Muscle of arm (tissue), 1 donor: ENCODE measurements at regions not wholly inside any gene's neighbourhood (a gene's known extent, or its start where the extent isn't known, plus 50 kb on each side); places are given as distances from the start of the nearest gene placed in this dataset.
"Not testable (repeated sequence)": the region's sequence is repeated elsewhere in the genome, so short reads cannot be mapped to it uniquely, and the experiment has no call there.

Source experiments
- DNase-seq: peaks from one replicate; pipeline ENCODE4 v3.0.0-alpha.2; 2013

GRCh38 chr14:28245216-28245615 is 521.4 kb upstream of the FOXG1 start:
- no peak for DNase-seq

DNA sequence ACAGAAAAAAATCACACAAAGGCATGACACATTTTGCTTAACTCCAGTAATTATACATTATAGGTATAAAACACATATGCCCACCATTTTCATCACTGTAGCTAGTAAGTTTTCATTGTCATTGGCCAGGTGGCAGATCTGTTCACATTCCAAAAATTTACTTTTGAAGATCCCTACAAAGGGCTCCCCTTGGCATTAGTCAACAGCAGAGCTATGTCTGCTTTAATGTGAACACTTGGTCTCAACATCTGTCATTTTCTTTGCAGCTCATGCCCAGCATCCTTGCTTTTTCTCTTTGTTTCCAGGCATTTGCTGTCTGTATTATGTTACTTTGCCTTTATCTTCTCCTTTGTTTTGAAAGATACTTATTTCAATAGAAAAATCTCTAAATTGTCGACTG is 519.1 kb upstream of the FOXG1 start:
- no peak for DNase-seq

- DNase-seq, result not testable (repeated sequence)
Observed at GRCh38 chr14:28252124-28252523, 514.5 kb upstream of the FOXG1 start.

- no peak for DNase-seq
Observed at GRCh38 chr14:28254768-28255167, 511.8 kb upstream of the FOXG1 start.

GRCh38 chr14:28264306-28264705 is 502.3 kb upstream of the FOXG1 start:
- no peak for DNase-seq

DNA sequence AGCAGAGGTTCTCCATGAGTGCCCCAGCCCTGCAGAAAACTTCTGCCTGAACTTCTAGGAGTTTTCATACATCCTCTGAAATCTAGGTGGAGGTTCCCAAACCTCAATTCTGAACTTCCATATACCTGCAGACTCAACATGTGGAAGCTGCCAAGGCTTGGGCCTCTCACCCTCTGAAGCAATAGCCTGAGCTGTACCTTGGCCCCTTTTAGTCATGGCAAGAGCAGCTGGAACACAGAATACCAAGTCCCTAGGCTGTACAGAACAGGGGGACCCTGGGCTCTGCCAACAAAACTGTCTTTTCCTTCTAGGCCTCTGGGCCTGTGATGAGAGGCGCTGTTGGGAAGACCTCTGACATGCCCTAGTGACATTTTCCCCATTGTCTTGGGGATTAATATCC is 494.3 kb upstream of the FOXG1 start:
- DNase-seq, result no peak

GRCh38 chr14:28280530-28280929 is 486.1 kb upstream of the FOXG1 start:
- no peak for DNase-seq

GRCh38 chr14:28280997-28281598 is 485.5 kb upstream of the FOXG1 start:
- DNase-seq, result no peak

DNA sequence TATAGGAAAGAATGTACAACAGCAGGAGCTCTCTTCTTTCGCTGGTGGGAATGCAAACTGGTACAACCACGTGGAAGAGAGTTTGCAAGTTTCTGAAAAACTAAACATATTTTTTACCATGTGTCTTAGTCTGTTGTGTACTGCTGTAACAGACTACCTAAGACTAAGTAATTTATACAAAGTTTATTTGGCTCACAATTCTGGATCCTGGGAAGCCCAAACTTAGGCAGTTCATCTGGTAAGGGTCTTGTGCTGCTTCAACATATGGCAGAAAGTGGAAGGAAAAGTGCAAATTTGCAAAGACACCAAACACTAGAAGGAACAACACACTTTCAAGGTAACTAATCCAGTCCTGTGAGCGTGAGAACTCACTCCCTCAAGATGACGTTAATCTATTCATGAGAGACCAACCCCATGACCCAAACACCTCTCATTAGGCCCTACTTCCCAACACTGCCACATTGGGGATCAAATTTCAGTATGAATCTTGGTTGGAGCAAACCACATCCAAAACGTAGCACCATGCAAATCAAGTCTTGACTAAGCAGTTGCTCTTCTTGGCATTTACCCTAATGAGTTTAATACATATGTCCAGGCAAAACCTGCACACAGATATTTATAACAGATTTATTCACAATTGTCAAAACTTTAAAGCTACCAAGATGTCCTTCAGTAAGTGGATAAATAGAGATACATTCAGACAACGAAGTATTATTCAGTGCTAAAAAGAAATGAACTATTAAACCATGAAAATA is 481.9 kb upstream of the FOXG1 start:
- DNase-seq, result no peak

DNA sequence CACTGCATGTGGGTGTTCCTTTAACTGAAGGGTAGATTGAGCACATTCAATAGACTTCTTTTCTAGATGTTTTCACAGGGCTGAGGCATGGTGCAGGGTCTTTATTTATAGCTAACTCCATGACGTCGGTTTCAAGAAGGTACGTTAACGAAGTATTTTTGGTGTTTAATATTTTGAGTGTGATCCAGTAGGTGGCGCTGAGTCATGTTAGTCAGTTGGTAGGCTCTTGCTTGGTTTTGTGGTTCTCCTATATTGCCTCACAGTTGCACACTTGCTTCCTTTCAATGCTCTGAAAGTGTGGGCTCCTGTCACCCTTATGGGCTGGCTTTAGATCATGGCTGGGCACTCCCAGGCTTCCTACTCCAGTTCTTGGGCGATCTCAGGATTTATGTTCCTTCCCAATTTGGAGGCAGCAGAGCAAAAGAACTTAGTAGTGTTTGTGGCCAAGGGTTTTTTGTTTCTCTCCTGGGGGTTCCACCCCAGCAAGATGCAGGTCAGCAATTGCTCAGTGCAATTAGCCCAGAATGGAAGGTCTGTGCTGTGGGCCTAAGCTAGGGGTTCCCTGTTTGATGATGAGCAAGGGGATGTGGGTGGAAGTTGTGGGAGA is 471.6 kb upstream of the FOXG1 start:
- no peak for DNase-seq

GRCh38 chr14:28297559-28297958 is 469.0 kb upstream of the FOXG1 start:
- no peak for DNase-seq

DNA sequence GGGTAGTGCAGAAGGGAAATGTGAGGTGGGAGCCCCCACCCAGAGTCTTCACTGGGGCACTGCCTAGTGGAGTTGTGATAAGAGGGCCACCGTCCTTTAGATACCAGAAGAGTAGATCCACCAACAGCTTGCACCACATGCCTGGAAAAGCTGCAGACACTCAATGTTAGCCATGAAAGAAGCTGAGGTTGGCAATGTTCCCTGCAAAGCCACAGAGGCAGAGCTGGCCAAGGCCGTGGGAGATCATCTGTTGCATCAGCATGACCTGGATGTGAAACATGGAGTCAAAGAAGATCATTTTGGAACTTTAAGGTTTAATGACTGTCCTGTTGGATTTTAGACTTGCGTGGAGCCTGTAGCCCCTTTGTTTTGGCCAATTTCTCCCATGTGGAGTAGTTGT is 468.4 kb upstream of the FOXG1 start:
- no peak for DNase-seq

- DNase-seq, result no peak
Observed at GRCh38 chr14:28299227-28299626, 467.4 kb upstream of the FOXG1 start.

GRCh38 chr14:28300356-28300755 is 466.2 kb upstream of the FOXG1 start:
- no peak for DNase-seq

DNA sequence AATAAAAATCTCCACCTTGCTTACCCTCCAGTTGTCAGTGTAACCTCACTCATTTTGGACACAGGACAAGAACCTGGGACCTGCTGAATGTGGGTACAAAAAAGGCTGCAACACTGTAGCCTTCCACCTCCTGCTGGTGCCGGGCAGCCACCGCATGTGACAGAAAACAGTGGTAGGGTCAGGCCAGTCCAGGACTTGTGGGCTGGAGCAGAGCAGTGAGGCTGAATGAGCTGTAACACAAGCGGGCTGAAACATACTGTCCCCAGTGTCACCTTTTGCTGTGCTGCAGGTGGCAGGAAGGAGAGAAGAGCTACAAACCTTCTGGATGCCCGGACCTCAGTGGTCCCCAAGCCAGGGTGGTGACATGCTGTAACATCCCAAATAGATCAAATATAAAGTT is 465.4 kb upstream of the FOXG1 start:
- no peak for DNase-seq

DNA sequence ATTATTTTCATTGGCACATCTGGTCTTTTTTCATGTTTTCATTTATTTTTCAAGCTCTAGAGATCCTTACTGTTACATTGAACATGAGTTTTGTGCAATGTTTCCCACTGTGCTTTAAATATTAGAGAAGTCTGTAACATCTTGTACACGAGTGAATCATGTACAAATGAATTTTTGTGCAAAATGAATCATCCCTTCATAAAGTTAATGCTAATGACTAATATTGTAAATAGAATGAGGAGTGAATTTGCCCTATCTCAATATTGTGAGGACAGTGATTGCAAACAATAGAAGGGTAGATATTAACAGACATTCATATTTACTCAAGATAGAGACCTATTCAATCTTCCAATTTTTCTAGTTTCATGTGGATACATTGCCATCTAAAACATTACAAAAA is 463.3 kb upstream of the FOXG1 start:
- DNase-seq, result no peak

- no peak for DNase-seq
Observed at GRCh38 chr14:28305938-28306337, 460.6 kb upstream of the FOXG1 start.

DNA sequence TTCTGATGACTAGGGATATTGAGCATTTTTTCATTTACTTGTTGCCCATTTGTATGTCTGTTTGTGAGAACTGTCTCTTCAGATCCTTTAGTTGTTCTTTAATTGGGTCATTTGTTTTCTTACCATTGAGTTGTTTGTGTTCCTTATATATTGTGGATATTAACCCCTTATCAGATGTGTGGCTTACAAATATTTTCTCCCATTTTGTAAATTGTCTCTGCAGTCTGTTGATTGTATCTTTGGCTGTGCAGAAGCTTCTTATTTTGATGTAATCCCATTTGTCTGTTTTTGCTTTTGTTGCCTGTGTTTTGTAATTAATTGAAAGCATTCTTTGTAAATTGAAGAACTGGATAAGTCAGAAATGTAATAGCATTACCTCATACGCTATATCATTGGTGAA is 459.1 kb upstream of the FOXG1 start:
- DNase-seq, result no peak

- DNase-seq, result no peak
Observed at GRCh38 chr14:28308734-28309133, 457.9 kb upstream of the FOXG1 start.

DNA sequence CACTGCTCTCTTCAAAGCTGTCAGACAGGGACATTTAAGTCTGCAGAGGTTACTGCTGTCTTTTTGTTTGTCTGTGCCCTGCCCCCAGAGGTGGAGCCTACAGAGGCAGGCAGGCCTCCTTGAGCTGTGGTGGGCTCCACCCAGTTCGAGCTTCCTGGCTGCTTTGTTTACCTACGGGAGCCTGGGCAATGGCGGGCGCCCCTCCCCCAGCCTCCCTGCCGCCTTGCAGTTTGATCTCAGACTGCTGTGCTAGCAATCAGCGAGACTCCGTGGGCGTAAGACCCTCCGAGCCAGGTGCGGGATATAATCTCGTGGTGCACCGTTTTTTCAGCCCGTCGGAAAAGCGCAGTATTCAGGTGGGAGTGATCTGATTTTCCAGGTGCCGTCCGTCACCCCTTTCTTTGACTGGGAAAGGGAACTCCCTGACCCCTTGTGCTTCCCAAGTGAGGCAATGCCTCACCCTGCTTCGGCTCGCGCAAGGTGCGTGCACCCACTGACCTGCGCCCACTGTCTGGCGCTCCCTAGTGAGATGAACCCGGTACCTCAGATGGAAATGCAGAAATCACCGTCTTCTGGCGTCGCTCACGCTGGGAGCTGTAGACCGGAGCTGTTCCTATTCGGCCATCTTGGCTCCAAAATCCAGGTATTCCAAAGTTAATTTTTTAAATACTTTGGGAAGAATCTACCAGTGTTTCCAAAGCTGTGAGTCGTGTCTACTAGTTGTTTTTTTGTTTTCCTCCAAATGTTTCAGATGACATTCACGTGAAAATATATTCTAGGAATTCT is 448.5 kb upstream of the FOXG1 start:
- DNase-seq, result not testable (repeated sequence)

DNA sequence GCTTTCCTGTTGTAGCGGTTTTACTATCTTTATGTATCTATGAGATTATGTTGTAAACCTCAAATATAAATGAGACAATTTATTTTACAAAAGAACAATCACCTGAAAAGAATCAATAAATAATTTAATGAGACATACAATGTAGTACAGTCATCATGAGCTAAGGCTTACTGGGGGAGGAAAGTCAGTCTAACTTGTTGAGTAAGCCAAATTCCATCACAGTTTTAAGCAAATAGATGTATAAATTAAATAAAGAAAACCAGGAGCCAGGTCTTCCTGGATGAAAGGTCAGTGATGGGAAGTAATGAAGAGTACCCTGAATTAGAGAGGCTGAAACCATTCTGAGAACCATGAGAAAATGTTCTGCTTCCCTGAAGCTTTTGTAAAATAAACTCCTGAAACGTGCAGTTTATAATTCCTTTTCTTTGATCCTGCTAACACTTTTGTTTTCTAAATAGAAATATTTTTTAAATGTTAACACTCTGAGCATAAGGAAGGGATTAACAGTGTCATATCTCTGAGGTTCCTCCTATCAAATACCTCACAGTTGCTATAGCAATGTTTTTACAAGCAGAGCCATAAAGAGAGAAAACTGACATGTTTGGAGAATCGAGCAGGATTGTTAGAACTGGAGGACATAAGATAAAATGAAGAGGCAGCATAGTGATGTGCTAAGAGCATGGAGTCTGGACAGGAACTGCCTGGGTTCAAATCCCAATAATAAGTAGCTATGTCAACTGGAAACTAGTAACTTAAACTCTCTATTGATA is 444.9 kb upstream of the FOXG1 start:
- no peak for DNase-seq

DNA sequence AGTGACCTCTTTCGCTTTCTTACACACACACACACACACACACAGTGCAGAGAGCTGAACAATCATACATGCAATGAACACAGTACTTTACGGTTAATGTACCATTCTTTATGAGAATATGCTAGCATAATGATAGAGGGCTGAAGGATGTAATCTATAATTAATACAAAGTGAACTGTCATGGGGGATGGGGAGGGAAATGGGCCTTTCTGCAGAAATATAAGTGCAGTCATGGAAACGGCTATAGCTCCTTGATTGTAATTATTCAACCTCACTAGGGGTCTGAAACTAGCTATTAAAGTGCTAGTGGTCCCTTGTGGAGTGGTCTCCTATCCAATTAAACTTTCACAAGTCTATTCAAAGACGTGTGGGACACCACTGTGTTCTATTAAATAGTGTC is 443.2 kb upstream of the FOXG1 start:
- DNase-seq, result no peak
